ENCODE measurements at regions not wholly inside any gene's neighbourhood (a gene's known extent, or its start where the extent isn't known, plus 50 kb on each side); places are given as distances from the start of the nearest gene placed in this dataset.

- Mint-ChIP-seq H3K36me3 (no peaks in the 10 kb centered on the region), H3K9me3 (peaks cover 2 to 13% (median 4%) of the 10 kb centered on the region in 5 donors), H3K27me3 (peaks cover 0 to 2% of the 10 kb centered on the region in 2 donors), H3K4me3 (no peak overlapping the region), H3K4me1 (no peaks in the 10 kb centered on the region), H3K27ac (no peak overlapping the region)
- no peak overlapping the region for H3K27ac ChIP-seq (ENCODE audit: low read depth, low read length)
- H3K4me3 ChIP-seq (ENCODE audit: low read length) = no peak overlapping the region
- ChIA-PET POLR2A (no interaction called here), CTCF (no interaction called here)
- H3K36me3 ChIP-seq (ENCODE audit: insufficient read depth, low read length) = no peaks in the 10 kb centered on the region
- DNase-seq = no peak
- H3K4me1 ChIP-seq (ENCODE audit: insufficient read depth, low read length) = no peaks in the 10 kb centered on the region
- no peaks in the 10 kb centered on the region for H3K9me3 ChIP-seq (ENCODE audit: low read length)
- H3K27me3 ChIP-seq (ENCODE audit: insufficient read depth, low read length, poor library complexity, severe bottlenecking) = no peaks in the 10 kb centered on the region
These were observed 221.8 kb upstream of the ESRRG start for GRCh38 chr1:216944864-216945510.

GRCh38 chr1:216937491-216937890, 214.3 kb upstream of the ESRRG start:
- H3K4me1 ChIP-seq (ENCODE audit: insufficient read depth, low read length) = no peaks in the 10 kb centered on the region
- Mint-ChIP-seq H3K27ac (no peak overlapping the region), H3K36me3 (no peaks in the 10 kb centered on the region), H3K4me1 (no peaks in the 10 kb centered on the region), H3K9me3 (peaks cover 2 to 12% (median 8%) of the 10 kb centered on the region in 5 donors), H3K27me3 (no peaks in the 10 kb centered on the region), H3K4me3 (no peak overlapping the region)
- H3K4me3 ChIP-seq (ENCODE audit: low read length) = no peak overlapping the region
- no peaks in the 10 kb centered on the region for H3K9me3 ChIP-seq (ENCODE audit: low read length)
- no peak overlapping the region for H3K27ac ChIP-seq (ENCODE audit: low read depth, low read length)
- ChIA-PET POLR2A (no interaction called here), CTCF (no interaction called here)
- H3K27me3 ChIP-seq (ENCODE audit: insufficient read depth, low read length, poor library complexity, severe bottlenecking) = no peaks in the 10 kb centered on the region
- H3K36me3 ChIP-seq (ENCODE audit: insufficient read depth, low read length) = no peaks in the 10 kb centered on the region
- DNase-seq = no peak

- ChIA-PET POLR2A (no interaction called here), CTCF (no interaction called here)
- Histone ChIP-seq H3K27me3 (ENCODE audit: insufficient read depth, low read length, poor library complexity, severe bottlenecking) (no peaks in the 10 kb centered on the region), H3K36me3 (ENCODE audit: insufficient read depth, low read length) (no peaks in the 10 kb centered on the region), H3K4me1 (ENCODE audit: insufficient read depth, low read length) (no peaks in the 10 kb centered on the region), H3K27ac (ENCODE audit: low read depth, low read length) (no peak overlapping the region), H3K9me3 (ENCODE audit: low read length) (no peaks in the 10 kb centered on the region), H3K4me3 (ENCODE audit: low read length) (no peak overlapping the region)
- no peak overlapping the region for H3K27ac Mint-ChIP-seq
- H3K36me3 Mint-ChIP-seq = no peaks in the 10 kb centered on the region
- peaks cover 2 to 13% (median 8%) of the 10 kb centered on the region in 5 donors for H3K9me3 Mint-ChIP-seq
- no peaks in the 10 kb centered on the region for H3K27me3 Mint-ChIP-seq
- DNase-seq = no peak
- no peaks in the 10 kb centered on the region for H3K4me1 Mint-ChIP-seq
- no peak overlapping the region for H3K4me3 Mint-ChIP-seq
These were observed 213.6 kb upstream of the ESRRG start for GRCh38 chr1:216936779-216937178.

- H3K4me3 Mint-ChIP-seq = no peak overlapping the region
- Histone ChIP-seq H3K9me3 (ENCODE audit: low read length) (no peaks in the 10 kb centered on the region), H3K4me1 (ENCODE audit: insufficient read depth, low read length) (no peaks in the 10 kb centered on the region), H3K4me3 (ENCODE audit: low read length) (no peak overlapping the region), H3K27ac (ENCODE audit: low read depth, low read length) (no peak overlapping the region), H3K27me3 (ENCODE audit: insufficient read depth, low read length, poor library complexity, severe bottlenecking) (no peaks in the 10 kb centered on the region), H3K36me3 (ENCODE audit: insufficient read depth, low read length) (no peaks in the 10 kb centered on the region)
- no peak for DNase-seq
- H3K9me3 Mint-ChIP-seq = peaks cover 6 to 13% (median 8%) of the 10 kb centered on the region in 5 donors
- no peak overlapping the region for H3K27ac Mint-ChIP-seq
- H3K36me3 Mint-ChIP-seq = no peaks in the 10 kb centered on the region
- no peaks in the 10 kb centered on the region for H3K4me1 Mint-ChIP-seq
- no peaks in the 10 kb centered on the region for H3K27me3 Mint-ChIP-seq
- ChIA-PET POLR2A (no interaction called here), CTCF (no interaction called here)
These were observed 212.7 kb upstream of the ESRRG start for GRCh38 chr1:216935901-216936300.

- H3K4me1 ChIP-seq (ENCODE audit: insufficient read depth, low read length) = no peaks in the 10 kb centered on the region
- DNase-seq = no peak
- no peaks in the 10 kb centered on the region for H3K9me3 ChIP-seq (ENCODE audit: low read length)
- H3K27ac ChIP-seq (ENCODE audit: low read depth, low read length) = no peak overlapping the region
- H3K4me3 Mint-ChIP-seq = no peak overlapping the region
- no peak overlapping the region for H3K27ac Mint-ChIP-seq
- CTCF ChIA-PET = no interaction called here
- no peaks in the 10 kb centered on the region for H3K36me3 ChIP-seq (ENCODE audit: insufficient read depth, low read length)
- H3K27me3 ChIP-seq (ENCODE audit: insufficient read depth, low read length, poor library complexity, severe bottlenecking) = no peaks in the 10 kb centered on the region
- no peaks in the 10 kb centered on the region for H3K4me1 Mint-ChIP-seq
- no peaks in the 10 kb centered on the region for H3K36me3 Mint-ChIP-seq
- H3K9me3 Mint-ChIP-seq = peaks cover 3 to 12% (median 7%) of the 10 kb centered on the region in 5 donors
- POLR2A ChIA-PET = no interaction called here
- H3K27me3 Mint-ChIP-seq = no peaks in the 10 kb centered on the region
- H3K4me3 ChIP-seq (ENCODE audit: low read length) = no peak overlapping the region
These were observed 209.2 kb upstream of the ESRRG start for GRCh38 chr1:216932424-216932823.

- POLR2A ChIA-PET = no interaction called here
- H3K4me3 Mint-ChIP-seq = no peak overlapping the region
- no peak for DNase-seq
- Histone ChIP-seq H3K36me3 (ENCODE audit: insufficient read depth, low read length) (no peaks in the 10 kb centered on the region), H3K27ac (ENCODE audit: low read depth, low read length) (no peak overlapping the region), H3K27me3 (ENCODE audit: insufficient read depth, low read length, poor library complexity, severe bottlenecking) (no peaks in the 10 kb centered on the region), H3K9me3 (ENCODE audit: low read length) (no peaks in the 10 kb centered on the region), H3K4me1 (ENCODE audit: insufficient read depth, low read length) (no peaks in the 10 kb centered on the region), H3K4me3 (ENCODE audit: low read length) (no peak overlapping the region)
- no peaks in the 10 kb centered on the region for H3K36me3 Mint-ChIP-seq
- H3K27me3 Mint-ChIP-seq = no peaks in the 10 kb centered on the region
- peaks cover 3 to 13% (median 6%) of the 10 kb centered on the region in 5 donors for H3K9me3 Mint-ChIP-seq
- H3K27ac Mint-ChIP-seq = no peak overlapping the region
- no peaks in the 10 kb centered on the region for H3K4me1 Mint-ChIP-seq
- CTCF ChIA-PET = no interaction called here
These were observed 206.8 kb upstream of the ESRRG start for GRCh38 chr1:216929870-216930582.

GRCh38 chr1:216927633-216928032, 204.4 kb upstream of the ESRRG start:
- POLR2A ChIA-PET = no interaction called here
- CTCF ChIA-PET = no interaction called here
- H3K27me3 ChIP-seq (ENCODE audit: insufficient read depth, low read length, poor library complexity, severe bottlenecking) = no peaks in the 10 kb centered on the region

GRCh38 chr1:216926720-216927510, 203.7 kb upstream of the ESRRG start:
- Mint-ChIP-seq H3K4me1 (no peaks in the 10 kb centered on the region), H3K27me3 (no peaks in the 10 kb centered on the region), H3K9me3 (peaks cover 0 to 7% (median 3%) of the 10 kb centered on the region in 5 donors), H3K4me3 (no peak overlapping the region), H3K36me3 (no peaks in the 10 kb centered on the region), H3K27ac (peak overlapping the region in 1 of 8 donors; percentile 7)
- no peak overlapping the region for H3K27ac ChIP-seq (ENCODE audit: low read depth, low read length)
- CTCF ChIA-PET = no interaction called here
- DNase-seq = no peak
- H3K4me3 ChIP-seq (ENCODE audit: low read length) = no peak overlapping the region
- H3K36me3 ChIP-seq (ENCODE audit: insufficient read depth, low read length) = no peaks in the 10 kb centered on the region
- no peaks in the 10 kb centered on the region for H3K4me1 ChIP-seq (ENCODE audit: insufficient read depth, low read length)
- POLR2A ChIA-PET = no interaction called here
- no peaks in the 10 kb centered on the region for H3K9me3 ChIP-seq (ENCODE audit: low read length)
- H3K27me3 ChIP-seq (ENCODE audit: insufficient read depth, low read length, poor library complexity, severe bottlenecking) = no peaks in the 10 kb centered on the region

More at GRCh38 chr1:216927633-216928032, 204.4 kb upstream of the ESRRG start:
- no peaks in the 10 kb centered on the region for H3K4me1 ChIP-seq (ENCODE audit: insufficient read depth, low read length)
- Mint-ChIP-seq H3K36me3 (no peaks in the 10 kb centered on the region), H3K27me3 (no peaks in the 10 kb centered on the region), H3K4me1 (no peaks in the 10 kb centered on the region), H3K27ac (no peak overlapping the region), H3K4me3 (no peak overlapping the region), H3K9me3 (peaks cover 0 to 11% (median 3%) of the 10 kb centered on the region in 5 donors)
- no peaks in the 10 kb centered on the region for H3K9me3 ChIP-seq (ENCODE audit: low read length)
- H3K36me3 ChIP-seq (ENCODE audit: insufficient read depth, low read length) = no peaks in the 10 kb centered on the region
- no peak for DNase-seq
- H3K27ac ChIP-seq (ENCODE audit: low read depth, low read length) = no peak overlapping the region
- H3K4me3 ChIP-seq (ENCODE audit: low read length) = no peak overlapping the region
